Neutrophil (primary cell): ENCODE measurements at regions not wholly inside any gene's neighbourhood (a gene's known extent, or its start where the extent isn't known, plus 50 kb on each side); places are given as distances from the start of the nearest gene placed in this dataset.

Source experiments
- H3K27ac ChIP-seq: fragments of 200-600 bp; sonication (generic); 2 replicates; pipeline ENCODE4 v1.5.1; 2016; ENCODE audit warnings: mild to moderate bottlenecking, moderate library complexity
- H3K27me3 ChIP-seq: fragments of 200-600 bp; sonication (generic); 2 replicates; pipeline ENCODE4 v1.6.0; 2016; ENCODE audit warnings: mild to moderate bottlenecking
- H3K36me3 ChIP-seq: fragments of 200-600 bp; sonication (generic); 2 replicates; pipeline ENCODE4 v1.5.1; 2017
- H3K4me1 ChIP-seq, 2 experiments: fragments of 200-600 bp in 1 of 2; sonication (generic) in 1 of 2; 1 replicate in 1 of 2; 2 replicates in 1 of 2; pipeline versions ENCODE4 v1.5.1 to v1.6.1; 2013 to 2016; ENCODE audit warnings: low read depth in 1 of 2, low read length in 1 of 2, mild to moderate bottlenecking in 1 of 2, moderate library complexity in 1 of 2; ENCODE audit not compliant: control insufficient read depth in 1 of 2, insufficient read depth in 1 of 2
- H3K4me3 ChIP-seq, 2 experiments: fragments of 200-600 bp in 1 of 2; sonication (generic) in 1 of 2; 1 replicate in 1 of 2; 2 replicates in 1 of 2; pipeline ENCODE4 v1.5.1; 2013 to 2016; ENCODE audit warnings: low read depth in 1 of 2, low read length in 1 of 2, mild to moderate bottlenecking in 1 of 2, moderate library complexity in 1 of 2
- H3K9me3 ChIP-seq: fragments of 200-600 bp; sonication (generic); 2 replicates; pipeline ENCODE4 v1.5.1; 2016
- TF ChIP-seq, protein P1 (sequence below): fragments of 200-600 bp; sonication (generic); IDR thresholded peaks from 2 replicates; pipeline ENCODE4 v1.5.1; 2016; ENCODE audit warnings: antibody characterized with exemption

DNA sequence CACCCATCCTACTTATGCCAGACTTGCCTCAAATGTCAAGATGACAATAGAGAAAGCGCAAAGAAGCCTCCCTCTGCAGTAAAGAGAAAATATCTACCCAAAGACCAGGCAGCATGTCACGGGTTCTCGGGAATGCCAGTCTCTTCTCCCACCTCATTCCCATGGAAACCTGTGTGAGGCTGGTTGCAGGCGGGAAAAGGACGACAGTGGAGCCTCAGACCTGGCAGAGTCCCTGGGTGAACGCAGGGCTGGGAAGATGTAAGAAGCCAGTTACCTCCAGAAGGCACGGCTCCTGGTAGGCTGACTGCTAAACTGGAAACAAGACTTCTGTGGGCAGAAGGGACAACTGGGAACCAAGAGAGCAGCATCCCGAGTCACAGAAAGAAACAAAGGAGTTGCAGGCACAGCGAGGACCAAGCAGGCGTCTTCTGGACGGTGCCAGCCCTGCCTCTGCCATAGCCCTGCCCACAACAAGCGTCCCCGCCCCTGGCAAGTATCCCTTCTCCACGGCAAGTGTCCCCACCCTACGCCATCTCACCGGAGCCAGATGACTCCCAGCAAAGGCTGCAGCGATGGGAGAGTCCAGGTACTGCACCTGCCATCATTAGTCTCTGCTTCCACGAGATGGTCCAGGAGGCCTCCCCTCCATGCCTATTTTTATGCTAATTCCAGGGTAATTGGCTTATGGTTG is 440.8 kb upstream of the MYT1L start:
- TF ChIP-seq, protein P1, sequence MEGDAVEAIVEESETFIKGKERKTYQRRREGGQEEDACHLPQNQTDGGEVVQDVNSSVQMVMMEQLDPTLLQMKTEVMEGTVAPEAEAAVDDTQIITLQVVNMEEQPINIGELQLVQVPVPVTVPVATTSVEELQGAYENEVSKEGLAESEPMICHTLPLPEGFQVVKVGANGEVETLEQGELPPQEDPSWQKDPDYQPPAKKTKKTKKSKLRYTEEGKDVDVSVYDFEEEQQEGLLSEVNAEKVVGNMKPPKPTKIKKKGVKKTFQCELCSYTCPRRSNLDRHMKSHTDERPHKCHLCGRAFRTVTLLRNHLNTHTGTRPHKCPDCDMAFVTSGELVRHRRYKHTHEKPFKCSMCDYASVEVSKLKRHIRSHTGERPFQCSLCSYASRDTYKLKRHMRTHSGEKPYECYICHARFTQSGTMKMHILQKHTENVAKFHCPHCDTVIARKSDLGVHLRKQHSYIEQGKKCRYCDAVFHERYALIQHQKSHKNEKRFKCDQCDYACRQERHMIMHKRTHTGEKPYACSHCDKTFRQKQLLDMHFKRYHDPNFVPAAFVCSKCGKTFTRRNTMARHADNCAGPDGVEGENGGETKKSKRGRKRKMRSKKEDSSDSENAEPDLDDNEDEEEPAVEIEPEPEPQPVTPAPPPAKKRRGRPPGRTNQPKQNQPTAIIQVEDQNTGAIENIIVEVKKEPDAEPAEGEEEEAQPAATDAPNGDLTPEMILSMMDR: no peak
- Histone ChIP-seq H3K27ac (no peak overlapping the region), H3K4me1 (no peaks in the 10 kb centered on the region), H3K27me3 (no peaks in the 10 kb centered on the region), H3K4me3 (no peak overlapping the region), H3K36me3 (no peaks in the 10 kb centered on the region), H3K9me3 (no peaks in the 10 kb centered on the region)

GRCh38 chr2:2769481-2770431 is 438.7 kb upstream of the MYT1L start:
- Histone ChIP-seq H3K4me3 (no peak overlapping the region), H3K4me1 (no peaks in the 10 kb centered on the region), H3K27ac (no peak overlapping the region), H3K36me3 (no peaks in the 10 kb centered on the region), H3K27me3 (no peaks in the 10 kb centered on the region), H3K9me3 (no peaks in the 10 kb centered on the region)
- TF ChIP-seq, protein P1: no peak

DNA sequence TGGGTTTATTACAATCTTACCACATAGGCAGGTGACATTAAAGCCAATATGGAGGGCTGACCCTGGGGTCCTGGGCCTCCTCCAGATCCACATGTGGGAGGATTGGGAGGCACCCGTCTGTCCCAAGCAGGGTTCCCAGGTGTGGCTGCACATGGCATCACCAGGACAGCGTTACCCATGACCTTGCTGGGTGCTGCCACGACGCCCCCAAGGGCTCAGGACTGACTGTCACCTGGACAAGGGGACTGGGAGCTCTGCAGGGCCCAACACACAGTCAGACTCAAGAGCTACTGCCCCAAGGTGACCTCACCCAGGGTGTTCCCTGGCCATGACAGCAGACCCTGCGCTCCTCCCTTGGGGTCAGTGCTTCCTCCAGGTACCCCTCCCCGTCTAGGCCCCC is 437.4 kb upstream of the MYT1L start:
- Histone ChIP-seq H3K9me3 (no peaks in the 10 kb centered on the region), H3K27ac (no peak overlapping the region), H3K27me3 (no peaks in the 10 kb centered on the region), H3K36me3 (no peaks in the 10 kb centered on the region), H3K4me1 (no peaks in the 10 kb centered on the region), H3K4me3 (no peak overlapping the region)
- TF ChIP-seq, protein P1: no peak

DNA sequence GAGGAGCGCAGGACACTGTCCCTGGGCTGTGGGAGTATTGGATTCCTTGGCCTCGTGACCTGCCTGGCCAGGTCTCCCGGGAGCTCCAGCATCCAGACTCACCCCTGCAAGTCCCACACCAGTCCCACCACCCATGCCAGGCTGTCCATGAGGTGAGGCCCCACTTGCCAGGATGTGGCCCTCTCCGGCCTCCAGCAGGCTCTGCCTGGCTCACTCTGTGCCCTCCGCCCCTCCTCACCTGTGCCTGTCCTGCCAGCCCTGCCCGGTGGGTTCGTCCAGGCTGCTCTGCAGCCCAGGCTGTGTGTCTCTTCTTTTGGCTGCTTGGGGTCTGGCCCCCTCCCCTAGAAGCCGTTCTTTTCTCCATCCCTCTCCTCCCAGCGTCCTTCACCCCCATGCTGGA is 436.8 kb upstream of the MYT1L start:
- H3K36me3 ChIP-seq: no peaks in the 10 kb centered on the region
- no peaks in the 10 kb centered on the region for H3K27me3 ChIP-seq
- no peak overlapping the region for H3K4me3 ChIP-seq
- TF ChIP-seq, protein P1: no peak
- H3K4me1 ChIP-seq: no peaks in the 10 kb centered on the region
- no peak overlapping the region for H3K27ac ChIP-seq
- H3K9me3 ChIP-seq: no peaks in the 10 kb centered on the region

- no peaks in the 10 kb centered on the region for H3K4me1 ChIP-seq
- no peaks in the 10 kb centered on the region for H3K36me3 ChIP-seq
- no peaks in the 10 kb centered on the region for H3K9me3 ChIP-seq
- no peak overlapping the region for H3K4me3 ChIP-seq
- no peaks in the 10 kb centered on the region for H3K27me3 ChIP-seq
- H3K27ac ChIP-seq: no peak overlapping the region
- TF ChIP-seq, protein P1: no peak
These were observed 434.9 kb upstream of the MYT1L start for GRCh38 chr2:2765839-2766495.
